Frontal cortex (tissue), 3 donors: ENCODE measurements at regions not wholly inside any gene's neighbourhood (a gene's known extent, or its start where the extent isn't known, plus 50 kb on each side); places are given as distances from the start of the nearest gene placed in this dataset.
"Not testable (repeated sequence)": the region's sequence is repeated elsewhere in the genome, so short reads cannot be mapped to it uniquely, and the experiment has no call there.

Source experiments
- DNase-seq, 2 donors: peaks; one replicate each; pipeline ENCODE4 v3.0.0; 2012; ENCODE audit warnings: low spot score in 2 of 2
- FAIRE-seq: peaks from 2 replicates; lab custom pipeline; 2012; peaks lifted over from hg19 to GRCh38; lab: Jason Lieb, UNC
- donor health status: control.
- donor health status: control.
- donor health status: control.

DNA sequence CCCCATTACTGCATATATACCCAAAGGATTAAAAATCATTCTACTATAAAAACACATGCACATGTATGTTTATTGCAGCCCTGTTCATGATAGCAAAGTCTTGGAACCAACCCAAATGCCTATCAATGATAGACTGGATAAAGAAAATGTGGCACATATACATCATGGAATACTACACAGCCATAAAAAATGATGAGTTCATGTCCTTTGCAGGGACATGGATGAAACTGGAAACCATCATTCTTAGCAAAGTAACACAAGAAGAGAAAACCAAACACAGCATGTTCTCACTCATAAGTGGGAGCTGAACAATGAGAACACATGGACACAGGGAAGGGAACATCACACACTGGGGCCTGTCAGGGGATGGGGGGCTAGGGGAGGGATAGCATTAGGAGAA, 180.0 kb upstream of the TENT5A start:
- not testable (repeated sequence) for DNase-seq, FAIRE-seq

GRCh38 chr6:81929828-81930227, 177.3 kb upstream of the TENT5A start:
- FAIRE-seq, result no peak

DNA sequence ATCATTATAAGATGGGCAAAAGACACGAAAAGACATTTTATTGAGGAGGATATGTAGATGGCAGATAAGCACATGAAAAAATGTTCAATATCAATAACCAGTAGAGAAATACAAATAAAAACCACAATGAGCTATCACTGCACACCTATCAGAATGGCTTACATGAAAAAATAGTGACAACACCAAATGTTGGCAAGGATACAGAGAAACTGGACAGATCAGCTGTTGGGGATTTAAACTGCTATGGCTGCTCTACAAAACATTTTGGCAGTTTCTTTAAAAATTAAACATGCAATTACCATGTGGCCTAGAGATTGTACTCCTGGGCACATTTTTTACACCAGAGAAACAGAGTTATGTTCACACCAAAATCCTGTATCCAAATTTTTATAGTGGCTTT, 172.7 kb upstream of the TENT5A start:
- FAIRE-seq (no peak), DNase-seq (no peak)

More at GRCh38 chr6:81929828-81930227, 177.3 kb upstream of the TENT5A start:
- no peak for DNase-seq

DNA sequence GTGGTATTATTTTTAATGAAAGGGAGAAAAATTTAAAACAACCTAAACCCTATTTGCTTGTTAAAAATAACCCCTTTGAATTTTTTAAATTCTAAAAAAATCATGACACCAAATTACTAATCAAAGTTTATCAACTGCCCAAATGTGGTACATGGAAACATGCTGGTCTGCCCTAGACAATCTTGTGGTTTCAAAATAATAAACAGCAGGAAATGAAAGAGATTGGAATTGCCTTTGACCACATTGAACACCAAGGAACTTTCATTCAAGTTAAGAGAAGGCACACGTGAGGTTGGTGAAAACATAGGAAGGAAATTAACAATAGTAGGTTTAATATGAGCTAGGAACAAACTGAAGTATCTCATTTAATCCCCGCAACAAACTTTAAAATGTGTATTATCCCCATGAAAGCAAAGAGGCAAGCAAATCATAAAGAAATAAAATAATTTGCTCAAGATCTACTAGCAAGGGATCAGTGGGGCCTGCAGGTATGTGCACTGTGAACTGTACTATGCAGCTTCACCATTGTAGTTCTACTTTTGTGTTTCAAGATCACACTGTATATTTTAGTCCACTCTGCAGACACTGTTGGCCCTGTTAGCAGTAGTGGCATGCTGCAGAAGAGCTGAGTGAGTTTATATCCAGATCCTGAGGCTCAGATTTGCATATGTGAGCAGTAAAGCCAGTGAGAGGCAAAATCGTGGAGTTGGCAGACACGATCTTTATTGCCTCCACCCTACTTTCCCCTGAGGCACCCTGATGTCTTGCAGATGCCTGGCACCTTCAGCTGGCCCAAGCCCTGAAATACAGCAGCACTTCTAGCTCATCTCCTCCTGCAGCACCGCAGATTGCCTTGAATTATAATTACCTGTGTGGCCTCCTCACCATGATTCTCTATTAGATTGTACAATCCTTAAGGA, 157.8 kb upstream of the TENT5A start:
- no peak for FAIRE-seq

DNA sequence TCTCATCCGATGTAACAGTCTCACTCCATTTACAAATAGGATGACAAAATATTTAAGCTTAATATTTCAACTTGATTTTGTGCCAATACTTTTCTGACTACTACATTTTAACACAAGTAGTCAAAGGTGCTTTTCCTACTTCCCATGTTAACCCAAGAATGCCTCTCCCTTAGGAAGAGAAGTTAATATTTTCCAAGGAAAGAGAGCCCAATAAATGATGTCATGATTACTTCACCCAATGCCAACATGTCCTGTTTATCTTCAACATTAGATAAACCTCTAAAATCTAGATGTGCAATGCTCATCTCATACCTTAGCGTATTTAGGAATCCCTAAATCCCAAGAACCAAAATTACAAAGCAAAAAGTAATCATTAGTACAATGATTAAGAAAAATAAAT, 156.7 kb upstream of the TENT5A start:
- FAIRE-seq, result no peak
- no peak for DNase-seq

More for the DNA sequence above, 157.8 kb upstream of the TENT5A start:
- no peak for DNase-seq

- FAIRE-seq, result no peak
- no peak for DNase-seq
Measured at GRCh38 chr6:81906709-81907204, 154.3 kb upstream of the TENT5A start.

- FAIRE-seq (no peak), DNase-seq (no peak)
Measured at GRCh38 chr6:81906041-81906440, 153.6 kb upstream of the TENT5A start.

GRCh38 chr6:81901551-81901966, 149.1 kb upstream of the TENT5A start:
- no peak for FAIRE-seq

GRCh38 chr6:81900616-81901015, 148.1 kb upstream of the TENT5A start:
- FAIRE-seq (no peak), DNase-seq (no peak)

More at GRCh38 chr6:81901551-81901966, 149.1 kb upstream of the TENT5A start:
- DNase-seq, result no peak

DNA sequence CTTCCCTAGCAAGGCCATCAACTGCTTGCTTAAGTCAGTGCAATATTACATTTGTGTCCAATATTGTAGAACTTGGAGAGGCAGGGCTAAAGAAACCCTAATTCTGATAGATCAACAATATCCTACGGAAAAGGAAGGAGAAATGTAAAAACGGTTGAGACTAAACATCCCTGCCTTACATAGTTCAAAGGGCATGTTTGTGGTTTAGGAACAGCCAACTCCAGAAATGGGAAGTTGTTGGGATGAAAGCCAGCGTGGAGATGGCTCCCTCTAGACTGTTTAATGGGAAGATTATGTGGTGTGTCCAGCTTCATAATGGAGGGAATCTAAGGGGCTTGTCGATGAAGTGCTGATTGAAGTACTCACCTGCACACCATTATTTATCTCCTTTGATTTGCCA, 145.3 kb upstream of the TENT5A start:
- no peak for DNase-seq
- no peak for FAIRE-seq

GRCh38 chr6:81896525-81897503, 144.3 kb upstream of the TENT5A start:
- no peak for DNase-seq
- no peak for FAIRE-seq

GRCh38 chr6:81895511-81896185, 143.2 kb upstream of the TENT5A start:
- FAIRE-seq, result no peak
- DNase-seq, result no peak

- DNase-seq, result peak; percentile 37 to 49
- peak; percentile 94 for FAIRE-seq
Measured at GRCh38 chr6:81894788-81895271, 142.3 kb upstream of the TENT5A start.

- no peak for DNase-seq
- FAIRE-seq, result no peak
Measured at GRCh38 chr6:81894306-81894705, 141.8 kb upstream of the TENT5A start.

DNA sequence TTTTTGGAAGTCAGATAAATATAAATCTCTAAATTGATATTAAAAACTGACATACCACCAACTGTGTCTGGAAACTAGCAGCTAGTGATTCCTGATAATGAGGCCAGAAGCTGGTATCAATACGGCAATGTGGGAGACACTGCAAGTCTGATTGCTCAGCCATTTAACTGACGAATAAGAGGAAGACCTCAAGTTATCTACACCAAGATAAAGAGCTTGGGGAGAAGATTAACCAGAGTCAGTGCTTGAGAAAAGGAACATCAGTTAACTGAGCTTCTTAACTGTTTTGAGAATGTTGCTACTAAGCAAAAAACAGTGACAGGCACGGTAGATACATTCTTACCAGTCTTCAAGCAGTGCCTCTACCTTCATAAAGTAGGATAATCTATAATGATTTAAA, 140.4 kb upstream of the TENT5A start:
- FAIRE-seq, result no peak
- DNase-seq, result no peak

DNA sequence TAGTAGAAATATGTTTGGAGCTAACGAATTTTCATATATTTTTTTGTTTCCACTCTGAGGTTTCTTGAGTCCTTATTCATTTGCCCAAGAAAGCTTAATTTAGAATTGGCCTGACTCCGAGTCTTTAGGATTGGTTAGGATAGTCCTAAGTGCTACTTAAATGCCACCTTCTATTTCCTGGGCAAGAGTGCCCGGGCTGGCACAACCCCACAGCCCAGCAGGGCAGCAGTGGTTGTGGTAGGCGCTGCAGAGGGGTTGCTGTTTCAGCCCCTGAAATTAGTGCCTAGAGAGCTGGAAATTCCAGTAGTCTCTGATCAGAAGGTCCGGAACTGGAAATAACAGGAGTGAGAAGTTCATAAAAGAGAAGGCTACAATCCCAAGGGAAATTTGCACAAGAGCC, 139.4 kb upstream of the TENT5A start:
- no peak for DNase-seq
- FAIRE-seq, result no peak

DNA sequence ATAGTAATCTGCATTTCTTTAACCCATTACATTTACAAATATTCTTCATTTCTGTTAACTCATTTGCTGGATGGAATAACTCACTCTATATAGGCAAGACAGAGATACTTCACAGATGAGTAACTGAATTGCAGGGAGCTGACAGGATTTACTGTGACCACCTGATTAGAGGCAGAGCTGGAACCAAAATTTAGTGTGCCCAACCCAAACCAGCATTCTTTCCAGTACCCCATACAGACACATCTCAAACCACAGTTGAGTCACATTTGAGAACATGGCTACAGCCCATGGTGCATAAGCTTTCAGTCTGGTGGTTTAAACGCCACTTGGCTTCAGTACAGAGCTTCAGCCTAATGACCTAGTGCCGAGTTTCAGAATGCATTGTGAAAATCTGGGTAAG, 138.4 kb upstream of the TENT5A start:
- DNase-seq, result no peak
- FAIRE-seq, result no peak

DNA sequence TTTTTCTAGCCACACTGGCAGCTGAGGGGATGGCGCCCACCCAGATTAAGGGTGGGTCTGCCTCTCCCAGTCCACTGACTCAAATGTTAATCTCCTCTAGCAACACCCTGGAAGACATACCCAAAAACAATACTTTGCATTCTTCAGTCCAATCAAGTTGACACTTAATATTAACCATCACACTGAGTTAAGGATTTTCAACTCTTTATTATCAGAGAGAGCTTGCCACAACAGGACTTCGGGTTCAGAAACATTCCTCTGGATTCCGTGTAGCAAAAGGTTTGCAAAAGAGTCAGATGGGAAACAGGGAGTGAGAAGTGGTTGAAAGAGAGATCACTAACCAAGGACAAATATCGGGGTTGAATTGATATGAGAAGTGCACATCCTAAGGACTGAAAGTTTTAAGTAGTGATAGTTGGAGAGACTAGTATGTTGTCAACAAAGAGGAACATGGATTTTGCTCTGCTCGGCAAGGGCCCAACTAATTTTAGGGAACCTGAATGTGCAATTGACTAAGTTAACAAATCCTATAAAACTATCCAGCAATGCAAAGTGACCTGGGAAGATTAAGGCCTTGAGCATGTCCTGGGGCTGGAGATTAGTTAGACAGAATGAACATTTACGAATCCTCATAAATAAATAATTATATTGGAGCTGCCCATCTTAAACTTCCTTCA, 137.0 kb upstream of the TENT5A start:
- no peak for FAIRE-seq

DNA sequence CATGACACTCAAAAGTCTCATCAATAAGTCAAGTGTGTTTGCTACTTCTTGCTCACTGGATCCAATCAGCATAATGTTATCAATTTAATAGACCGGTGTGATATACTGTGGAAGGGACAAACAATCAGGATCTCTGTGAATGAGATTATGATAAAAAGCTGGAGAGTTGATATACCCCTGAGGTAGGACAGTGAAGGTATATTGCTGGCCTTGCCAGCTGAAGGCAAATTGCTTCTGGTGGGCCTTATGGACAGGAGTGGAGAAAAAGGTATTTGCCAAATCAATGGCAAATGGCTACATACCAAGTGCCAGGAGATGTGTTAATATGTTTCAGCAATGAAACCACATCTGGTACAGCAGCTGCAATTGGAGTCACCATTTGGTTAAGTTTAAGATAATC, 134.4 kb upstream of the TENT5A start:
- FAIRE-seq, DNase-seq: not testable (repeated sequence)

More for the DNA sequence above, 137.0 kb upstream of the TENT5A start:
- no peak for DNase-seq
